Activated CD4-positive, alpha-beta T cell treated with anti-CD3 and anti-CD28 coated beads, Interleukin-2, amount 50 U/mL, for 16 hours (primary cell): ENCODE measurements at regions not wholly inside any gene's neighbourhood (a gene's known extent, or its start where the extent isn't known, plus 50 kb on each side); places are given as distances from the start of the nearest gene placed in this dataset.
"Not testable (repeated sequence)": the region's sequence is repeated elsewhere in the genome, so short reads cannot be mapped to it uniquely, and the experiment has no call there.

ENCODE experiments used
- DNase-seq: peaks from one replicate; pipeline ENCODE4 v3.0.0-alpha.2; 2020

GRCh38 chr2:175601969-175602368, 400.1 kb downstream of the LNPK start:
- DNase-seq: no peak

- no peak for DNase-seq
Measured at GRCh38 chr2:175599966-175600831, 401.9 kb downstream of the LNPK start.

GRCh38 chr2:175597286-175597685, 404.8 kb downstream of the LNPK start:
- no peak for DNase-seq

- no peak for DNase-seq
Measured at GRCh38 chr2:175595139-175595538, 406.9 kb downstream of the LNPK start.

GRCh38 chr2:175593686-175594525, 408.2 kb downstream of the LNPK start:
- DNase-seq: not testable (repeated sequence)

- DNase-seq: not testable (repeated sequence)
Measured at GRCh38 chr2:175588213-175588612, 406.7 kb upstream of the ATP5MC3 start.

GRCh38 chr2:175585496-175585895, 404.0 kb upstream of the ATP5MC3 start:
- no peak for DNase-seq

- no peak for DNase-seq
Measured at GRCh38 chr2:175580652-175581051, 399.1 kb upstream of the ATP5MC3 start.

GRCh38 chr2:175579646-175580045, 398.1 kb upstream of the ATP5MC3 start:
- no peak for DNase-seq

GRCh38 chr2:175577368-175577970, 396.0 kb upstream of the ATP5MC3 start:
- no peak for DNase-seq

GRCh38 chr2:175576875-175577274, 395.4 kb upstream of the ATP5MC3 start:
- no peak for DNase-seq

GRCh38 chr2:175576270-175576669, 394.8 kb upstream of the ATP5MC3 start:
- no peak for DNase-seq

GRCh38 chr2:175575346-175576258, 394.1 kb upstream of the ATP5MC3 start:
- no peak for DNase-seq

- DNase-seq: no peak
Measured at GRCh38 chr2:175574069-175574468, 392.6 kb upstream of the ATP5MC3 start.

- DNase-seq: no peak
Measured at GRCh38 chr2:175571078-175571653, 389.7 kb upstream of the ATP5MC3 start.

- no peak for DNase-seq
Measured at GRCh38 chr2:175568109-175568730, 386.7 kb upstream of the ATP5MC3 start.

GRCh38 chr2:175567435-175568061, 386.0 kb upstream of the ATP5MC3 start:
- no peak for DNase-seq

GRCh38 chr2:175560521-175561169, 379.1 kb upstream of the ATP5MC3 start:
- DNase-seq: no peak

- no peak for DNase-seq
Measured at GRCh38 chr2:175559613-175560012, 378.1 kb upstream of the ATP5MC3 start.

GRCh38 chr2:175557810-175558377, 376.4 kb upstream of the ATP5MC3 start:
- no peak for DNase-seq
